Karpas-422 (cell line): ENCODE measurements at regions not wholly inside any gene's neighbourhood (a gene's known extent, or its start where the extent isn't known, plus 50 kb on each side); places are given as distances from the start of the nearest gene placed in this dataset.

Experiments
- DNase-seq: peaks from one replicate; pipeline ENCODE4 v3.0.0-alpha.2; 2015
- H2AFZ ChIP-seq: fragments of 200-600 bp; sonication (generic); 2 replicates; pipeline ENCODE4 v1.6.1; 2014; ENCODE audit warnings: antibody characterized with exemption, low read length, mixed read lengths
- H3K27ac ChIP-seq: fragments of 200-600 bp; sonication (generic); 2 replicates; pipeline ENCODE4 v1.5.1; 2014; ENCODE audit warnings: mild to moderate bottlenecking, low read length, moderate library complexity
- H3K27me3 ChIP-seq: fragments of 200-600 bp; sonication (generic); 2 replicates; pipeline ENCODE4 v1.6.1; 2014; ENCODE audit warnings: low read length, mixed read lengths
- H3K36me3 ChIP-seq: fragments of 200-600 bp; sonication (generic); 2 replicates; pipeline ENCODE4 v1.6.1; 2014; ENCODE audit warnings: low read length, mixed read lengths; ENCODE audit not compliant: insufficient read depth
- H3K4me1 ChIP-seq: fragments of 200-600 bp; sonication (generic); 2 replicates; pipeline ENCODE4 v1.6.1; 2014; ENCODE audit warnings: mild to moderate bottlenecking, low read length, mixed read lengths
- H3K4me2 ChIP-seq: fragments of 200-600 bp; sonication (generic); 2 replicates; pipeline ENCODE4 v1.6.1; 2014; ENCODE audit warnings: low read length, low read depth, mild to moderate bottlenecking; ENCODE audit not compliant: poor library complexity, severe bottlenecking
- H3K4me3 ChIP-seq: fragments of 200-600 bp; sonication (generic); 2 replicates; pipeline ENCODE4 v1.5.1; 2014; ENCODE audit warnings: mild to moderate bottlenecking, antibody characterized with exemption, low read length, mixed read lengths
- H3K79me2 ChIP-seq: fragments of 200-600 bp; sonication (generic); 2 replicates; pipeline ENCODE4 v1.6.1; 2014; ENCODE audit warnings: mild to moderate bottlenecking, low read length, mixed read lengths
- H3K9ac ChIP-seq: fragments of 200-600 bp; sonication (generic); 2 replicates; pipeline ENCODE4 v1.6.0; 2014; ENCODE audit warnings: low read length
- H3K9me2 ChIP-seq: fragments of 200-600 bp; sonication (generic), shearing (Covaris generic); replicated peaks from 2 replicates; pipeline ENCODE4 v1.6.0; 2014; ENCODE audit warnings: mild to moderate bottlenecking, low read length, moderate library complexity; ENCODE audit not compliant: insufficient read depth
- H3K9me3 ChIP-seq: fragments of 300-700, 200-600 bp; sonication (generic); 2 replicates; pipeline ENCODE4 v1.6.1; 2014; ENCODE audit warnings: low read length, mixed read lengths
- H4K20me1 ChIP-seq: fragments of 200-600 bp; sonication (generic); 2 replicates; pipeline ENCODE4 v1.6.1; 2014; ENCODE audit warnings: mild to moderate bottlenecking, antibody characterized with exemption, low read length, low read depth; ENCODE audit not compliant: insufficient read depth

GRCh38 chr10:55104738-55105137, 303.7 kb upstream of the PCDH15 start:
- no peaks in the 10 kb centered on the region for H3K9me2 ChIP-seq
- H3K36me3 ChIP-seq: no peaks in the 10 kb centered on the region
- no peaks in the 10 kb centered on the region for H4K20me1 ChIP-seq
- H3K27ac ChIP-seq: no peak overlapping the region
- no peak overlapping the region for H3K4me3 ChIP-seq
- H2AFZ ChIP-seq: no peak overlapping the region
- no peaks in the 10 kb centered on the region for H3K4me1 ChIP-seq
- no peak overlapping the region for H3K9ac ChIP-seq
- H3K9me3 ChIP-seq: peaks cover 26% of the 10 kb centered on the region; the same call in 1 of the 2 replicates
- no peak for DNase-seq
- H3K27me3 ChIP-seq: no peaks in the 10 kb centered on the region
- no peak overlapping the region for H3K4me2 ChIP-seq
- no peaks in the 10 kb centered on the region for H3K79me2 ChIP-seq

- Histone ChIP-seq H3K9me2 (no peaks in the 10 kb centered on the region), H3K4me1 (no peaks in the 10 kb centered on the region), H3K4me3 (no peak overlapping the region), H3K27me3 (no peaks in the 10 kb centered on the region), H2AFZ (no peak overlapping the region), H3K4me2 (no peak overlapping the region), H3K27ac (no peak overlapping the region), H3K9me3 (peaks cover 5% of the 10 kb centered on the region; the same call in 1 of the 2 replicates), H3K36me3 (no peaks in the 10 kb centered on the region), H4K20me1 (no peaks in the 10 kb centered on the region), H3K9ac (no peak overlapping the region), H3K79me2 (no peaks in the 10 kb centered on the region)
- DNase-seq: no peak
Measured at GRCh38 chr10:55098452-55098851, 297.4 kb upstream of the PCDH15 start.

GRCh38 chr10:55091691-55092328, 290.8 kb upstream of the PCDH15 start:
- Histone ChIP-seq H3K9ac (no peak overlapping the region), H3K4me3 (no peak overlapping the region), H3K27ac (no peak overlapping the region), H3K27me3 (no peaks in the 10 kb centered on the region), H3K9me3 (peaks cover 10% of the 10 kb centered on the region; the same call in 1 of the 2 replicates), H3K4me1 (no peaks in the 10 kb centered on the region), H3K9me2 (no peaks in the 10 kb centered on the region), H3K36me3 (no peaks in the 10 kb centered on the region), H4K20me1 (no peaks in the 10 kb centered on the region), H3K4me2 (no peak overlapping the region), H2AFZ (no peak overlapping the region), H3K79me2 (no peaks in the 10 kb centered on the region)
- DNase-seq: peak; percentile 59

GRCh38 chr10:55078121-55078520, 277.1 kb upstream of the PCDH15 start:
- Histone ChIP-seq H3K4me3 (no peak overlapping the region), H2AFZ (no peak overlapping the region)
- no peak for DNase-seq

GRCh38 chr10:55065185-55065584, 264.2 kb upstream of the PCDH15 start:
- H3K9me2 ChIP-seq: no peaks in the 10 kb centered on the region
- H3K4me3 ChIP-seq: no peak overlapping the region
- no peak overlapping the region for H3K9ac ChIP-seq
- H2AFZ ChIP-seq: no peak overlapping the region
- H3K4me1 ChIP-seq: no peaks in the 10 kb centered on the region
- H3K27ac ChIP-seq: no peak overlapping the region
- no peaks in the 10 kb centered on the region for H3K27me3 ChIP-seq
- H4K20me1 ChIP-seq: no peaks in the 10 kb centered on the region
- H3K79me2 ChIP-seq: no peaks in the 10 kb centered on the region
- no peaks in the 10 kb centered on the region for H3K36me3 ChIP-seq
- H3K9me3 ChIP-seq: peaks cover 38% of the 10 kb centered on the region
- no peak overlapping the region for H3K4me2 ChIP-seq
- no peak for DNase-seq

More at GRCh38 chr10:55078121-55078520, 277.1 kb upstream of the PCDH15 start:
- no peaks in the 10 kb centered on the region for H3K4me1 ChIP-seq
- no peaks in the 10 kb centered on the region for H3K79me2 ChIP-seq
- H3K4me2 ChIP-seq: no peak overlapping the region
- no peaks in the 10 kb centered on the region for H4K20me1 ChIP-seq
- H3K9me2 ChIP-seq: no peaks in the 10 kb centered on the region
- H3K36me3 ChIP-seq: no peaks in the 10 kb centered on the region
- H3K27ac ChIP-seq: no peak overlapping the region
- no peaks in the 10 kb centered on the region for H3K27me3 ChIP-seq
- peaks cover 36% of the 10 kb centered on the region for H3K9me3 ChIP-seq
- H3K9ac ChIP-seq: no peak overlapping the region

GRCh38 chr10:55063811-55064210, 262.8 kb upstream of the PCDH15 start:
- Histone ChIP-seq H4K20me1 (no peaks in the 10 kb centered on the region), H3K27me3 (no peaks in the 10 kb centered on the region), H3K9ac (no peak overlapping the region), H3K4me1 (no peaks in the 10 kb centered on the region), H3K4me2 (no peak overlapping the region), H3K79me2 (no peaks in the 10 kb centered on the region), H3K27ac (no peak overlapping the region), H3K9me2 (no peaks in the 10 kb centered on the region), H3K9me3 (peaks cover 39% of the 10 kb centered on the region), H2AFZ (no peak overlapping the region), H3K36me3 (no peaks in the 10 kb centered on the region), H3K4me3 (no peak overlapping the region)
- DNase-seq: no peak

- Histone ChIP-seq H3K79me2 (no peaks in the 10 kb centered on the region), H3K27me3 (no peaks in the 10 kb centered on the region), H2AFZ (no peak overlapping the region), H3K36me3 (no peaks in the 10 kb centered on the region), H4K20me1 (no peaks in the 10 kb centered on the region), H3K4me1 (no peaks in the 10 kb centered on the region), H3K9me3 (peaks cover 37% of the 10 kb centered on the region), H3K9me2 (no peaks in the 10 kb centered on the region), H3K27ac (no peak overlapping the region), H3K9ac (no peak overlapping the region), H3K4me2 (no peak overlapping the region), H3K4me3 (no peak overlapping the region)
- no peak for DNase-seq
Measured at GRCh38 chr10:55062349-55062748, 261.3 kb upstream of the PCDH15 start.

- Histone ChIP-seq H3K9me2 (no peaks in the 10 kb centered on the region), H3K36me3 (no peaks in the 10 kb centered on the region), H3K4me1 (no peaks in the 10 kb centered on the region), H3K79me2 (no peaks in the 10 kb centered on the region), H4K20me1 (no peaks in the 10 kb centered on the region), H3K9ac (no peak overlapping the region), H3K27me3 (no peaks in the 10 kb centered on the region), H3K9me3 (peaks cover 41% of the 10 kb centered on the region), H3K4me3 (no peak overlapping the region), H2AFZ (no peak overlapping the region), H3K4me2 (no peak overlapping the region), H3K27ac (no peak overlapping the region)
- DNase-seq: no peak
Measured at GRCh38 chr10:55058800-55059199, 257.8 kb upstream of the PCDH15 start.
